SU-DHL-6 (cell line): ENCODE measurements at regions not wholly inside any gene's neighbourhood (a gene's known extent, or its start where the extent isn't known, plus 50 kb on each side); places are given as distances from the start of the nearest gene placed in this dataset.
"Not testable (repeated sequence)": the region's sequence is repeated elsewhere in the genome, so short reads cannot be mapped to it uniquely, and the experiment has no call there.

Experiments used
- H2AFZ ChIP-seq: fragments of 200-600 bp; sonication (generic); 2 replicates; pipeline ENCODE4 v1.6.1; 2014; ENCODE audit warnings: low read depth, mild to moderate bottlenecking, moderate library complexity, mixed read lengths, antibody characterized with exemption, low read length; ENCODE audit not compliant: severe bottlenecking
- H3F3A ChIP-seq: fragments of 200-600 bp; shearing (Covaris generic); 2 replicates; pipeline ENCODE4 v1.6.0; 2016; ENCODE audit warnings: antibody characterized with exemption, mild to moderate bottlenecking; ENCODE audit not compliant: insufficient read depth
- H3K27ac ChIP-seq: fragments of 200-600 bp; sonication (generic); 2 replicates; pipeline ENCODE4 v1.5.1; 2016; ENCODE audit warnings: low read depth, mild to moderate bottlenecking, low read length, moderate library complexity, mixed read lengths
- H3K27me3 ChIP-seq: fragments of 200-600 bp; sonication (generic), shearing (Covaris generic); 2 replicates; pipeline ENCODE4 v1.6.0; 2014; ENCODE audit warnings: mild to moderate bottlenecking, low read length
- H3K36me3 ChIP-seq: fragments of 200-600 bp; sonication (generic); 2 replicates; pipeline ENCODE4 v1.6.1; 2014; ENCODE audit warnings: mild to moderate bottlenecking, low read length, mixed read lengths
- H3K4me2 ChIP-seq: fragments of 300-600, 200-600 bp; shearing (Covaris generic), sonication (generic); 2 replicates; pipeline ENCODE4 v1.6.0; 2014; ENCODE audit warnings: low read length, low read depth, mild to moderate bottlenecking; ENCODE audit not compliant: poor library complexity, severe bottlenecking
- H3K4me3 ChIP-seq: fragments of 200-600 bp; sonication (generic); 2 replicates; pipeline ENCODE4 v1.5.1; 2014; ENCODE audit warnings: antibody characterized with exemption, low read length, mild to moderate bottlenecking, mixed read lengths; ENCODE audit not compliant: insufficient read depth, poor library complexity, severe bottlenecking
- H3K79me2 ChIP-seq: fragments of 200-600 bp; sonication (generic); 2 replicates; pipeline ENCODE4 v1.6.1; 2014; ENCODE audit warnings: mild to moderate bottlenecking, low read length, moderate library complexity; ENCODE audit not compliant: insufficient read depth
- H3K9ac ChIP-seq: fragments of 200-600 bp; sonication (generic); 2 replicates; pipeline ENCODE4 v1.7.0; 2014; ENCODE audit warnings: mild to moderate bottlenecking, low read length
- H3K9me2 ChIP-seq: fragments of 200-600 bp; sonication (generic); replicated peaks from 2 replicates; pipeline ENCODE4 v1.6.1; 2014; ENCODE audit warnings: low read length; ENCODE audit not compliant: insufficient read depth
- H3K9me3 ChIP-seq: fragments of 200-600 bp; sonication (generic); 2 replicates; pipeline ENCODE4 v1.6.1; 2014; ENCODE audit warnings: low read length, mixed read lengths; ENCODE audit not compliant: insufficient read depth
- H4K20me1 ChIP-seq: fragments of 200-600 bp; sonication (generic); 2 replicates; pipeline ENCODE4 v1.6.1; 2014; ENCODE audit warnings: low read depth, mild to moderate bottlenecking, antibody characterized with exemption, low read length, moderate library complexity, mixed read lengths
- CTCF ChIP-seq: fragments of 200-600 bp; sonication (generic); IDR thresholded peaks from one replicate; pipeline ENCODE4 v1.5.1; 2017; ENCODE audit warnings: antibody characterized with exemption, mild to moderate bottlenecking, low read length, moderate library complexity; ENCODE audit not compliant: insufficient read depth, poor library complexity, severe bottlenecking
- EZH2phosphoT487 ChIP-seq: fragments of 200-600 bp; sonication (generic), shearing (Covaris generic); conservative IDR thresholded peaks from 2 replicates; pipeline ENCODE4 v1.6.1; 2018; ENCODE audit warnings: mild to moderate bottlenecking, antibody characterized with exemption, low read length, moderate library complexity, mixed read lengths

DNA sequence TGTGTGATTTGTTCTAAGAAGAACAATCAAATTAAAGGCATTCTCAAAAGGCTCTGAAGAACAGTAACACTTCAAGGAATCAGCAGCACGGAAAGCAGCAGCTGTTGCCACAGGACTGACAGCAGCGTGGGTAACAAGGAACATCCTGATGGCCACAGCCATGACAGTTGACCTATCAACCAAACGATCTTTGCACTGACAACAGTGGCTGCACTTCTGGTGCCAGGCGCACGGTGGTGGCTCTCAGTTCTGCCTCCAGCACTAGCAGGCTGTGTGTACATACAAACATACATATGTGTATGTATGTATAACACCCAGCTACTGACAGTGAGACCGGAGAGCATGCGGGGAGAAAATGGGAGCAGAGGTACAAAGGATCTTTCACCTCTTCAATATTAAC, 114.1 kb downstream of the ZFAND4 start:
- no peak overlapping the region for H3K4me3 ChIP-seq
- H3K27ac ChIP-seq = 0 out of 2 replicates have a peak overlapping the region, but pooled peaks have one; percentile 40
- no peaks in the 10 kb centered on the region for H3K9me3 ChIP-seq
- peak overlapping the region; percentile 39 for H3K4me2 ChIP-seq
- no peaks in the 10 kb centered on the region for H3K79me2 ChIP-seq
- H3F3A ChIP-seq = peaks cover 11% of the 10 kb centered on the region; the same call in 1 of the 2 replicates
- no peaks in the 10 kb centered on the region for H3K36me3 ChIP-seq
- no peak overlapping the region for H3K9ac ChIP-seq
- H3K9me2 ChIP-seq = no peaks in the 10 kb centered on the region
- TF ChIP-seq EZH2phosphoT487 (no peak), CTCF (no peak)
- no peaks in the 10 kb centered on the region for H4K20me1 ChIP-seq
- H2AFZ ChIP-seq = peak overlapping the region; percentile 57
- no peaks in the 10 kb centered on the region for H3K27me3 ChIP-seq

- Histone ChIP-seq H4K20me1 (no peaks in the 10 kb centered on the region), H3K9ac (no peak overlapping the region), H3K27me3 (no peaks in the 10 kb centered on the region), H3K27ac (peak overlapping the region; percentile 40), H2AFZ (peak overlapping the region; percentile 57), H3K9me3 (no peaks in the 10 kb centered on the region), H3K36me3 (no peaks in the 10 kb centered on the region), H3K4me2 (peak overlapping the region; percentile 39), H3K79me2 (no peaks in the 10 kb centered on the region), H3K9me2 (no peaks in the 10 kb centered on the region), H3F3A (peaks cover 11% of the 10 kb centered on the region; the same call in 1 of the 2 replicates), H3K4me3 (peak overlapping the region; percentile 3)
- TF ChIP-seq EZH2phosphoT487 (no peak), CTCF (no peak)
These were observed 115.2 kb downstream of the ZFAND4 start for GRCh38 chr10:45557275-45557905.

- Histone ChIP-seq H3K9ac (no peak overlapping the region), H3K79me2 (no peaks in the 10 kb centered on the region), H3K27ac (no peak overlapping the region), H2AFZ (no peak overlapping the region), H3F3A (peaks cover 11% of the 10 kb centered on the region; the same call in 1 of the 2 replicates), H3K9me2 (no peaks in the 10 kb centered on the region), H3K9me3 (no peaks in the 10 kb centered on the region), H3K4me3 (no peak overlapping the region), H4K20me1 (no peaks in the 10 kb centered on the region), H3K4me2 (no peak overlapping the region), H3K36me3 (no peaks in the 10 kb centered on the region), H3K27me3 (no peaks in the 10 kb centered on the region)
- TF ChIP-seq EZH2phosphoT487 (no peak), CTCF (no peak)
These were observed 116.8 kb downstream of the ZFAND4 start for GRCh38 chr10:45555795-45556194.

- not testable (repeated sequence) for H2AFZ ChIP-seq, H3K9me3 ChIP-seq, H3K4me3 ChIP-seq, H3K27me3 ChIP-seq, H3K79me2 ChIP-seq, H4K20me1 ChIP-seq, H3K36me3 ChIP-seq, H3K27ac ChIP-seq, H3K9ac ChIP-seq, H3K4me2 ChIP-seq, H3K9me2 ChIP-seq
- H3F3A ChIP-seq = peaks cover 11% of the 10 kb centered on the region; the same call in 1 of the 2 replicates
These were observed 117.2 kb downstream of the ZFAND4 start for GRCh38 chr10:45555332-45555731.
